IPS DF 4.7 (cell line): ENCODE measurements at regions not wholly inside any gene's neighbourhood (a gene's known extent, or its start where the extent isn't known, plus 50 kb on each side); places are given as distances from the start of the nearest gene placed in this dataset.

Experiments
- DNase-seq: peaks from one replicate; pipeline ENCODE4 v3.0.0-alpha.2; 2013; ENCODE audit warnings: low spot score; ENCODE audit errors: extremely low read depth

GRCh38 chr5:60262576-60263295, 369.2 kb upstream of the PDE4D start:
- no peak for DNase-seq

GRCh38 chr5:60261732-60262131, 368.2 kb upstream of the PDE4D start:
- no peak for DNase-seq

GRCh38 chr5:60260658-60261057, 367.1 kb upstream of the PDE4D start:
- DNase-seq = no peak

- no peak for DNase-seq
Observed at GRCh38 chr5:60259730-60260129, 366.2 kb upstream of the PDE4D start.

- no peak for DNase-seq
Observed at GRCh38 chr5:60257596-60258271, 364.2 kb upstream of the PDE4D start.

- DNase-seq = no peak
Observed at GRCh38 chr5:60256546-60256945, 363.0 kb upstream of the PDE4D start.

GRCh38 chr5:60248901-60249300, 355.4 kb upstream of the PDE4D start:
- DNase-seq = no peak

- no peak for DNase-seq
Observed at GRCh38 chr5:60243713-60244112, 350.2 kb upstream of the PDE4D start.

GRCh38 chr5:60232036-60232795, 338.7 kb upstream of the PDE4D start:
- DNase-seq = no peak

- DNase-seq = no peak
Observed at GRCh38 chr5:60230456-60230855, 336.9 kb upstream of the PDE4D start.

- DNase-seq = no peak
Observed at GRCh38 chr5:60229691-60230185, 336.2 kb upstream of the PDE4D start.

GRCh38 chr5:60228676-60229075, 335.1 kb upstream of the PDE4D start:
- DNase-seq = no peak

GRCh38 chr5:60226128-60226527, 332.6 kb upstream of the PDE4D start:
- DNase-seq = no peak

- DNase-seq = no peak
Observed at GRCh38 chr5:60223342-60223741, 329.8 kb upstream of the PDE4D start.

- no peak for DNase-seq
Observed at GRCh38 chr5:60219921-60220320, 326.4 kb upstream of the PDE4D start.

- no peak for DNase-seq
Observed at GRCh38 chr5:60210810-60211209, 317.3 kb upstream of the PDE4D start.

- DNase-seq = no peak
Observed at GRCh38 chr5:60209146-60209840, 315.8 kb upstream of the PDE4D start.

- DNase-seq = no peak
Observed at GRCh38 chr5:60208716-60209115, 315.2 kb upstream of the PDE4D start.

- DNase-seq = no peak
Observed at GRCh38 chr5:60207040-60207439, 313.5 kb upstream of the PDE4D start.

- no peak for DNase-seq
Observed at GRCh38 chr5:60206234-60206633, 312.7 kb upstream of the PDE4D start.

- no peak for DNase-seq
Observed at GRCh38 chr5:60205071-60205470, 311.5 kb upstream of the PDE4D start.
